Ovary (tissue), 3 donors: ENCODE measurements at regions not wholly inside any gene's neighbourhood (a gene's known extent, or its start where the extent isn't known, plus 50 kb on each side); places are given as distances from the start of the nearest gene placed in this dataset.

Source experiments
- EP300 ChIP-seq: sonication (generic); formaldehyde crosslinking; IDR thresholded peaks from one replicate; pipeline ENCODE4 v1.6.1; 2017; ENCODE audit warnings: antibody characterized with exemption
- POLR2A ChIP-seq: fragments of 450-650 bp; IDR thresholded peaks from one replicate; pipeline ENCODE4 v1.6.1; 2017; ENCODE audit warnings: antibody characterized with exemption, mild to moderate bottlenecking, moderate library complexity
- TF ChIP-seq, protein P1 (sequence below), 3 donors: fragments of 450-650 bp in 2 of 3; fragments of 200-600 bp in 1 of 3; IDR thresholded peaks; one replicate each; pipeline versions ENCODE4 v1.5.1 to v1.8.0; 2016 to 2022; ENCODE audit warnings: antibody characterized with exemption in 3 of 3, mild to moderate bottlenecking in 1 of 3
- donor health status: DM: no; HTN: no; CAD: no.

- TF ChIP-seq, protein P1, sequence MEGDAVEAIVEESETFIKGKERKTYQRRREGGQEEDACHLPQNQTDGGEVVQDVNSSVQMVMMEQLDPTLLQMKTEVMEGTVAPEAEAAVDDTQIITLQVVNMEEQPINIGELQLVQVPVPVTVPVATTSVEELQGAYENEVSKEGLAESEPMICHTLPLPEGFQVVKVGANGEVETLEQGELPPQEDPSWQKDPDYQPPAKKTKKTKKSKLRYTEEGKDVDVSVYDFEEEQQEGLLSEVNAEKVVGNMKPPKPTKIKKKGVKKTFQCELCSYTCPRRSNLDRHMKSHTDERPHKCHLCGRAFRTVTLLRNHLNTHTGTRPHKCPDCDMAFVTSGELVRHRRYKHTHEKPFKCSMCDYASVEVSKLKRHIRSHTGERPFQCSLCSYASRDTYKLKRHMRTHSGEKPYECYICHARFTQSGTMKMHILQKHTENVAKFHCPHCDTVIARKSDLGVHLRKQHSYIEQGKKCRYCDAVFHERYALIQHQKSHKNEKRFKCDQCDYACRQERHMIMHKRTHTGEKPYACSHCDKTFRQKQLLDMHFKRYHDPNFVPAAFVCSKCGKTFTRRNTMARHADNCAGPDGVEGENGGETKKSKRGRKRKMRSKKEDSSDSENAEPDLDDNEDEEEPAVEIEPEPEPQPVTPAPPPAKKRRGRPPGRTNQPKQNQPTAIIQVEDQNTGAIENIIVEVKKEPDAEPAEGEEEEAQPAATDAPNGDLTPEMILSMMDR (IDR thresholded peaks at IDR 0.05), result no peak
- no peak for TF ChIP-seq EP300
- no peak for TF ChIP-seq POLR2A
Observed at GRCh38 chr4:72969976-72970375, 99.5 kb downstream of the COX18 start.
